Prostate gland (tissue), 2 donors: ENCODE measurements at regions not wholly inside any gene's neighbourhood (a gene's known extent, or its start where the extent isn't known, plus 50 kb on each side); places are given as distances from the start of the nearest gene placed in this dataset.

Experiments used
- POLR2A ChIP-seq: fragments of 450-650 bp; IDR thresholded peaks from one replicate; pipeline ENCODE4 v1.6.1; 2016; ENCODE audit warnings: antibody characterized with exemption, mild to moderate bottlenecking
- POLR2AphosphoS5 ChIP-seq: sonication (generic); formaldehyde crosslinking; IDR thresholded peaks from one replicate; pipeline ENCODE4 v1.6.1; 2017; ENCODE audit warnings: antibody characterized with exemption
- TF ChIP-seq, protein P1 (sequence below), 4 experiments: fragments of 200-600 bp in 2 of 4; fragments of 450-650 bp in 2 of 4; sonication (generic) in 2 of 4; IDR thresholded peaks; 1 replicate in 3 of 4; 2 replicates in 1 of 4; pipeline ENCODE4 v1.5.1; 2016 to 2019; ENCODE audit warnings: antibody characterized with exemption in 4 of 4, mild to moderate bottlenecking in 2 of 4, moderate library complexity in 2 of 4

DNA sequence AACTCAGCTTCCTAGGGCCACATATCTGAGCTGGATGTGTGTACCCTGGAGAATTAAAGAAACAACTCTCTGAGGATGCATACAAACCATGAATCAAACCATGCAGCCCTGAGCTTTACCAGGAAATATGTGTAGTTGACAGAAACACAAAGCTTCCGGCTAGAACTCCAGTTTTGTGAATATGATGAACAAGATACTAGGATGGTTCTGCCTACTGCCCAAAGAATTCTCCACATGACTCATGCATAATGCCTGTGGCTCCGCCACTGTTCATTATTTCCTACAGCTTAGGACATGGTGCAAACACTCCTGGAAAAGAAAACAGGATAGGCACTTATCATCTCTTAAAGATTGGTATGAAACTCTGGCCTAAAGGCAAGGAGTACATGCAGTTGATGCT is 343.4 kb downstream of the DNAH5 start:
- TF ChIP-seq, protein P1, sequence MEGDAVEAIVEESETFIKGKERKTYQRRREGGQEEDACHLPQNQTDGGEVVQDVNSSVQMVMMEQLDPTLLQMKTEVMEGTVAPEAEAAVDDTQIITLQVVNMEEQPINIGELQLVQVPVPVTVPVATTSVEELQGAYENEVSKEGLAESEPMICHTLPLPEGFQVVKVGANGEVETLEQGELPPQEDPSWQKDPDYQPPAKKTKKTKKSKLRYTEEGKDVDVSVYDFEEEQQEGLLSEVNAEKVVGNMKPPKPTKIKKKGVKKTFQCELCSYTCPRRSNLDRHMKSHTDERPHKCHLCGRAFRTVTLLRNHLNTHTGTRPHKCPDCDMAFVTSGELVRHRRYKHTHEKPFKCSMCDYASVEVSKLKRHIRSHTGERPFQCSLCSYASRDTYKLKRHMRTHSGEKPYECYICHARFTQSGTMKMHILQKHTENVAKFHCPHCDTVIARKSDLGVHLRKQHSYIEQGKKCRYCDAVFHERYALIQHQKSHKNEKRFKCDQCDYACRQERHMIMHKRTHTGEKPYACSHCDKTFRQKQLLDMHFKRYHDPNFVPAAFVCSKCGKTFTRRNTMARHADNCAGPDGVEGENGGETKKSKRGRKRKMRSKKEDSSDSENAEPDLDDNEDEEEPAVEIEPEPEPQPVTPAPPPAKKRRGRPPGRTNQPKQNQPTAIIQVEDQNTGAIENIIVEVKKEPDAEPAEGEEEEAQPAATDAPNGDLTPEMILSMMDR (IDR thresholded peaks at IDR 0.05): no peak
- TF ChIP-seq POLR2A (no peak), POLR2AphosphoS5 (no peak)
